Neutrophil (primary cell): ENCODE measurements at regions not wholly inside any gene's neighbourhood (a gene's known extent, or its start where the extent isn't known, plus 50 kb on each side); places are given as distances from the start of the nearest gene placed in this dataset.

ENCODE experiments used
- H3K27ac ChIP-seq: fragments of 200-600 bp; sonication (generic); 2 replicates; pipeline ENCODE4 v1.5.1; 2016; ENCODE audit warnings: mild to moderate bottlenecking, moderate library complexity
- H3K27me3 ChIP-seq: fragments of 200-600 bp; sonication (generic); 2 replicates; pipeline ENCODE4 v1.6.0; 2016; ENCODE audit warnings: mild to moderate bottlenecking
- H3K36me3 ChIP-seq: fragments of 200-600 bp; sonication (generic); 2 replicates; pipeline ENCODE4 v1.5.1; 2017
- H3K4me1 ChIP-seq, 2 experiments: fragments of 200-600 bp in 1 of 2; sonication (generic) in 1 of 2; 1 replicate in 1 of 2; 2 replicates in 1 of 2; pipeline versions ENCODE4 v1.5.1 to v1.6.1; 2013 to 2016; ENCODE audit warnings: low read depth in 1 of 2, low read length in 1 of 2, mild to moderate bottlenecking in 1 of 2, moderate library complexity in 1 of 2; ENCODE audit not compliant: control insufficient read depth in 1 of 2, insufficient read depth in 1 of 2
- H3K4me3 ChIP-seq, 2 experiments: fragments of 200-600 bp in 1 of 2; sonication (generic) in 1 of 2; 1 replicate in 1 of 2; 2 replicates in 1 of 2; pipeline ENCODE4 v1.5.1; 2013 to 2016; ENCODE audit warnings: low read depth in 1 of 2, low read length in 1 of 2, mild to moderate bottlenecking in 1 of 2, moderate library complexity in 1 of 2
- H3K9me3 ChIP-seq: fragments of 200-600 bp; sonication (generic); 2 replicates; pipeline ENCODE4 v1.5.1; 2016
- TF ChIP-seq, protein P1 (sequence below): fragments of 200-600 bp; sonication (generic); IDR thresholded peaks from 2 replicates; pipeline ENCODE4 v1.5.1; 2016; ENCODE audit warnings: antibody characterized with exemption

DNA sequence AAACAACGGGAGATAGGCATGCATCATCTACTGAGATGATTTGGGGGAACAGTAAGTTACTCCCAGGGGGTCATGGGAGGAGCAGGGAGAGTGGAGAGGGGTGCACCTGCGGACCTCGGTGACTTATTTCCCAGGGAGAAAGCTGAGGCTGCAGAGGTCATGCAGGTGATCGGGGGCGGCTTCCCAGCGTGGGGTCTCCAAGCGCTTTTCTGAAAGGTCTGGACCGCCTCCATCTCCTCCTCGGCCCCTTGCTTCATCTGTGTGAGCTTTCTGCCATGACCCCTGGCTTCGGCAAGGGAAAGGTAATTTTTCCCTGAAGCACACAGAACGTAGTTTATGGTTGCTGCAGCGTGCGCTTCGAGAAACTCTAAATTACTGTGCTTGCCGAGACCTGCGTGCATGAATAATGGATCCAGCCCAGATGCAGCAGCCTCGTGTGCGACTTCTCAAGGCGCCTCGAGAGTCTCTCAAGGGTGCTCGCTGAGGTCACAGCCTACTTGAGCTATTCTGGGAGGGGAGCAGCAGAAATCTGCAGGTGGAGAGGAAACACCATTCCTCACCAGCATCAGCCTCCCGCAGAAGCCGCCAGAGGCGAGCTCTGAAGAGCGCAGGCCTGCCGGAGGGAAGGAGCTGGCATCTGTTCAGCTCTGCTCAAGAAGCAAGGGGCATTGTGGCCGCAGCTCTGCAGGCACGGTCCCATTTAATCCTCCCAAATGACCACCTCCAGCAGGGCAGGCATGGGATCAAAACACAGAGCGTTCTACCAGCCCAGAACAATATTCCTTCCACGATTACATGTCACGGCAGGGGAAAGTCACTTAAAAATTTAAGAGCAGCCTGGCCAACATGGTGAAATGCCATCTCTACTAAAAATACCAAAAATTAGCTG is 308.4 kb upstream of the MYT1L start:
- H3K27me3 ChIP-seq, result no peaks in the 10 kb centered on the region
- no peaks in the 10 kb centered on the region for H3K4me1 ChIP-seq
- no peaks in the 10 kb centered on the region for H3K36me3 ChIP-seq
- H3K27ac ChIP-seq, result no peak overlapping the region
- no peaks in the 10 kb centered on the region for H3K9me3 ChIP-seq
- TF ChIP-seq, protein P1, sequence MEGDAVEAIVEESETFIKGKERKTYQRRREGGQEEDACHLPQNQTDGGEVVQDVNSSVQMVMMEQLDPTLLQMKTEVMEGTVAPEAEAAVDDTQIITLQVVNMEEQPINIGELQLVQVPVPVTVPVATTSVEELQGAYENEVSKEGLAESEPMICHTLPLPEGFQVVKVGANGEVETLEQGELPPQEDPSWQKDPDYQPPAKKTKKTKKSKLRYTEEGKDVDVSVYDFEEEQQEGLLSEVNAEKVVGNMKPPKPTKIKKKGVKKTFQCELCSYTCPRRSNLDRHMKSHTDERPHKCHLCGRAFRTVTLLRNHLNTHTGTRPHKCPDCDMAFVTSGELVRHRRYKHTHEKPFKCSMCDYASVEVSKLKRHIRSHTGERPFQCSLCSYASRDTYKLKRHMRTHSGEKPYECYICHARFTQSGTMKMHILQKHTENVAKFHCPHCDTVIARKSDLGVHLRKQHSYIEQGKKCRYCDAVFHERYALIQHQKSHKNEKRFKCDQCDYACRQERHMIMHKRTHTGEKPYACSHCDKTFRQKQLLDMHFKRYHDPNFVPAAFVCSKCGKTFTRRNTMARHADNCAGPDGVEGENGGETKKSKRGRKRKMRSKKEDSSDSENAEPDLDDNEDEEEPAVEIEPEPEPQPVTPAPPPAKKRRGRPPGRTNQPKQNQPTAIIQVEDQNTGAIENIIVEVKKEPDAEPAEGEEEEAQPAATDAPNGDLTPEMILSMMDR, result no peak
- H3K4me3 ChIP-seq, result no peak overlapping the region

GRCh38 chr2:2638547-2639220 is 307.6 kb upstream of the MYT1L start:
- H3K27me3 ChIP-seq, result no peaks in the 10 kb centered on the region
- H3K9me3 ChIP-seq, result no peaks in the 10 kb centered on the region
- H3K4me1 ChIP-seq, result no peaks in the 10 kb centered on the region
- no peak overlapping the region for H3K27ac ChIP-seq
- TF ChIP-seq, protein P1, result no peak
- no peak overlapping the region for H3K4me3 ChIP-seq
- H3K36me3 ChIP-seq, result no peaks in the 10 kb centered on the region

DNA sequence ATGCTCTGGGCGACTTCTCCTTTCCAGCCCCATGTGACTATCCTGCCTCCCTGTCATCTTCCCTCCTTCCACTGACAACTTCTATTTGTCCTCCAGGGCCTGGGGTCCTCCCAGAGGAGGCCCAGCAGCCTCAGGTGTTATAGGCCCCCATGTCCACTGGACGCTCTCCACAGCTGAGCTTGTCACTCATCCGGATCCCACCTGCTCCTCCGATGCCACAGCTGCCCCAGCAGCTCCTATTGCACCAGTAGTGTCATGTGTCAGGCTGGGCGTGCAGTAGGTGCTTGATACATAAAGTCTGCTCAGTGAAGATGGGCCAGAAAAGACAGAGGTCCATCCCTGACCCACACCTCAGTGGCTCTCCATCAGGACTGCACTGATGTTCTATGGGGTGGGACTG is 305.7 kb upstream of the MYT1L start:
- Histone ChIP-seq H3K4me3 (no peak overlapping the region), H3K27me3 (no peaks in the 10 kb centered on the region)
- TF ChIP-seq, protein P1, result no peak

GRCh38 chr2:2635025-2635528 is 304.0 kb upstream of the MYT1L start:
- H3K9me3 ChIP-seq, result no peaks in the 10 kb centered on the region
- no peak overlapping the region for H3K4me3 ChIP-seq
- no peaks in the 10 kb centered on the region for H3K27me3 ChIP-seq
- TF ChIP-seq, protein P1, result no peak
- no peak overlapping the region for H3K27ac ChIP-seq
- no peaks in the 10 kb centered on the region for H3K36me3 ChIP-seq
- no peaks in the 10 kb centered on the region for H3K4me1 ChIP-seq

More for the DNA sequence above, 305.7 kb upstream of the MYT1L start:
- no peak overlapping the region for H3K27ac ChIP-seq
- H3K36me3 ChIP-seq, result no peaks in the 10 kb centered on the region
- no peaks in the 10 kb centered on the region for H3K4me1 ChIP-seq
- H3K9me3 ChIP-seq, result no peaks in the 10 kb centered on the region

DNA sequence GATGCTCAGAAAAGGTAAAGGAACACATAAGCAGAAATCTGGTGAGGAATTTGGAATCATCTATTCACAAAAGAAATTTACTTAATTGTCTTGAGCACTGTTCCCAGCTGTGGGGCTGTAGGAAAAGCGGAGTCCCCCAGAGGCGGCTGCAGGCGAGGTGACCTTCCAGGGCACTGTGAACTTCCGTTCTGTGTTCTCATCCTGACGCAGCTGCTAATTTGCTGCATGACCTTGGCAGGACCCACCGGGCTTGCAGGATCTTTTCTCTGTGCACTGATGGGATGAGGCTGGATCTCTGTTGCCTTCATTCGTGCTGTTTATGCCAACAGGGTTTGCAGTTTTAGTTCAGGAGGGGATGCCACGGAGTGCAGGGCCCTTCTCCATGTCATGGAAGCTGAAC is 301.9 kb upstream of the MYT1L start:
- Histone ChIP-seq H3K27me3 (no peaks in the 10 kb centered on the region), H3K4me3 (no peak overlapping the region), H3K4me1 (no peaks in the 10 kb centered on the region), H3K36me3 (no peaks in the 10 kb centered on the region), H3K27ac (no peak overlapping the region), H3K9me3 (no peaks in the 10 kb centered on the region)
- TF ChIP-seq, protein P1, result no peak
